ENCODE measurements at regions not wholly inside any gene's neighbourhood (a gene's known extent, or its start where the extent isn't known, plus 50 kb on each side); places are given as distances from the start of the nearest gene placed in this dataset.

DNA sequence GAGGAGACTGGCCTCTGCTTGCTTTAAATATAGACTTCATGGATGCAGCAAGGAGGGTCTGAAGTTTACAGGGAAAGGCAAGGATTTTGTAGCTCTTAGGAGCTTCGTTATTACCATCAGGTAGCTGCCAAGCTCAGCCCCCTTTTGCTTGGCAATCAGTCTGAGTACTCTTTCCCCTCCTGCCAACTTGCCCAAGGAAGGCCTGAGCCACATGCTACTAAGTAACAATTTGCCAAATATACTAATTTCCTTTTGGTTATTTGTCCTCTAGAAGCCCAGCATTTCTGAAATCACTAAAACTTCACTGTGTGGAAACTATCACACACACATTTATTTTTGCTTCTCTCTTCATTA is 85.5 kb upstream of the ITPRID2 start:
- 0% methylated on average over 1 of the region's 1 CpG for WGBS (ENCODE audit: insufficient coverage, insufficient replicate concordance, low lambda C conversion rate, missing lambda C conversion rate)
- no peaks in the 10 kb centered on the region for H3K79me2 ChIP-seq (ENCODE audit: control insufficient read depth, insufficient read depth, low read length)
- no peaks in the 10 kb centered on the region for H3K36me3 ChIP-seq (ENCODE audit: control insufficient read depth in 2 of 2, insufficient read depth in 2 of 2, low read length in 1 of 2)
- in situ Hi-C loops (cut with MboI) (no loop called here), intact Hi-C loops (cut with micrococcal nuclease; ENCODE audit: unreplicated experiment) (no loop called here)
- DNase-seq (ENCODE audit: low read depth, low spot score) (no peak), ATAC-seq (no peak), FAIRE-seq (no peak)
- ChIA-PET SMC1A (ENCODE audit: uncharacterized antibody, unreplicated experiment) (no interaction called here), CTCF (interaction anchor here (1.0 to 1.2 kb wide), 2 partner anchors 12 to 40 kb away, joined by 3 read pairs; no protein-coding TSS in a partner anchor), POLR2A (no interaction called here), RAD21 (ENCODE audit: unreplicated experiment) (no interaction called here)
- H3K4me1 ChIP-seq (ENCODE audit: control insufficient read depth, insufficient read depth, low read length) = no peaks in the 10 kb centered on the region
- no peak overlapping the region for H3K9ac ChIP-seq (ENCODE audit: control insufficient read depth, insufficient read depth, low read length)
- BruUV-seq (replicated peaks) = no TSS peak
- H2AFZ ChIP-seq (ENCODE audit: control insufficient read depth, low read depth, low read length) = no peak overlapping the region
- H3K4me3 ChIP-seq = no peak overlapping the region
- TF ChIP-seq IKZF1 (conservative IDR thresholded peaks at IDR 0.05) = no peak
- H3K9me3 ChIP-seq (replicated peaks; ENCODE audit: control insufficient read depth, insufficient read depth, low read length) = no peaks in the 10 kb centered on the region
- no peaks in the 10 kb centered on the region for H4K20me1 ChIP-seq (ENCODE audit: control insufficient read depth, insufficient read depth)
- no peak overlapping the region for H3K4me2 ChIP-seq (ENCODE audit: control insufficient read depth, insufficient read depth)
- H3K27ac ChIP-seq (ENCODE audit: control insufficient read depth, insufficient read depth) = no peak overlapping the region
- no peaks in the 10 kb centered on the region; a peak in 1 of 4 replicates for H3K27me3 ChIP-seq (replicated peaks in 1 of 2; ENCODE audit: control insufficient read depth in 2 of 2, insufficient read depth in 2 of 2, low read length in 1 of 2)

DNA sequence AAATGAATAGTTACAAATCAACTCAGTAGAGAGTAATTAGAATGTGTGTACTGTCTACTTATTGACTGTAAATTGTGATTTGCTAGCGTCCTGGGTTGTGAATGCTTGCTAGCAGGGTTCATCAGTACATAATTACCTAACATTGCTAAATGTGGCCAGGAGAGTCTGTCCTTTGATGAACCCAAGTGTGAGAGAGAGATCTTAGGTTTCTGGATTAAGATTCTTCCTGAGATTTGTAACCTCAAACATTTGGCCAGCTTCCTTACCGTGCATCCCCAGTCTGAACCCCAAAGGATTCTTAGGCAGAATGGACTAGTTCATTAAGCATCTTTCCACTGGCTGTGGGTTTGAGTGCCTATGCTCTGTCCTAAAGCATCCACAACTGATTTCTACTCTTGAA is 84.0 kb upstream of the ITPRID2 start:
- H3K4me2 ChIP-seq (ENCODE audit: control insufficient read depth, insufficient read depth) = no peak overlapping the region
- TF ChIP-seq, protein P1, sequence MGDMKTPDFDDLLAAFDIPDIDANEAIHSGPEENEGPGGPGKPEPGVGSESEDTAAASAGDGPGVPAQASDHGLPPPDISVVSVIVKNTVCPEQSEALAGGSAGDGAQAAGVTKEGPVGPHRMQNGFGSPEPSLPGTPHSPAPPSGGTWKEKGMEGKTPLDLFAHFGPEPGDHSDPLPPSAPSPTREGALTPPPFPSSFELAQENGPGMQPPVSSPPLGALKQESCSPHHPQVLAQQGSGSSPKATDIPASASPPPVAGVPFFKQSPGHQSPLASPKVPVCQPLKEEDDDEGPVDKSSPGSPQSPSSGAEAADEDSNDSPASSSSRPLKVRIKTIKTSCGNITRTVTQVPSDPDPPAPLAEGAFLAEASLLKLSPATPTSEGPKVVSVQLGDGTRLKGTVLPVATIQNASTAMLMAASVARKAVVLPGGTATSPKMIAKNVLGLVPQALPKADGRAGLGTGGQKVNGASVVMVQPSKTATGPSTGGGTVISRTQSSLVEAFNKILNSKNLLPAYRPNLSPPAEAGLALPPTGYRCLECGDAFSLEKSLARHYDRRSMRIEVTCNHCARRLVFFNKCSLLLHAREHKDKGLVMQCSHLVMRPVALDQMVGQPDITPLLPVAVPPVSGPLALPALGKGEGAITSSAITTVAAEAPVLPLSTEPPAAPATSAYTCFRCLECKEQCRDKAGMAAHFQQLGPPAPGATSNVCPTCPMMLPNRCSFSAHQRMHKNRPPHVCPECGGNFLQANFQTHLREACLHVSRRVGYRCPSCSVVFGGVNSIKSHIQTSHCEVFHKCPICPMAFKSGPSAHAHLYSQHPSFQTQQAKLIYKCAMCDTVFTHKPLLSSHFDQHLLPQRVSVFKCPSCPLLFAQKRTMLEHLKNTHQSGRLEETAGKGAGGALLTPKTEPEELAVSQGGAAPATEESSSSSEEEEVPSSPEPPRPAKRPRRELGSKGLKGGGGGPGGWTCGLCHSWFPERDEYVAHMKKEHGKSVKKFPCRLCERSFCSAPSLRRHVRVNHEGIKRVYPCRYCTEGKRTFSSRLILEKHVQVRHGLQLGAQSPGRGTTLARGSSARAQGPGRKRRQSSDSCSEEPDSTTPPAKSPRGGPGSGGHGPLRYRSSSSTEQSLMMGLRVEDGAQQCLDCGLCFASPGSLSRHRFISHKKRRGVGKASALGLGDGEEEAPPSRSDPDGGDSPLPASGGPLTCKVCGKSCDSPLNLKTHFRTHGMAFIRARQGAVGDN (IDR thresholded peaks at IDR 0.05) = no peak
- TF ChIP-seq ASH2L (IDR thresholded peaks at IDR 0.05; ENCODE audit: borderline replicate concordance, low read depth) = no peak
- TF ChIP-seq TCF12 (IDR thresholded peaks at IDR 0.05; ENCODE audit: low read depth, low read length) = no peak
- no peak for TF ChIP-seq NRF1 (conservative IDR thresholded peaks at IDR 0.05; ENCODE audit: low read depth, low read length)
- TF ChIP-seq, protein P2, sequence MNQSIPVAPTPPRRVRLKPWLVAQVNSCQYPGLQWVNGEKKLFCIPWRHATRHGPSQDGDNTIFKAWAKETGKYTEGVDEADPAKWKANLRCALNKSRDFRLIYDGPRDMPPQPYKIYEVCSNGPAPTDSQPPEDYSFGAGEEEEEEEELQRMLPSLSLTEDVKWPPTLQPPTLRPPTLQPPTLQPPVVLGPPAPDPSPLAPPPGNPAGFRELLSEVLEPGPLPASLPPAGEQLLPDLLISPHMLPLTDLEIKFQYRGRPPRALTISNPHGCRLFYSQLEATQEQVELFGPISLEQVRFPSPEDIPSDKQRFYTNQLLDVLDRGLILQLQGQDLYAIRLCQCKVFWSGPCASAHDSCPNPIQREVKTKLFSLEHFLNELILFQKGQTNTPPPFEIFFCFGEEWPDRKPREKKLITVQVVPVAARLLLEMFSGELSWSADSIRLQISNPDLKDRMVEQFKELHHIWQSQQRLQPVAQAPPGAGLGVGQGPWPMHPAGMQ (IDR thresholded peaks at IDR 0.05; ENCODE audit: borderline replicate concordance) = no peak
- no peak for TF ChIP-seq BACH1 (IDR thresholded peaks at IDR 0.05; ENCODE audit: borderline replicate concordance)
- no peak for TF ChIP-seq POLR2AphosphoS5 (IDR thresholded peaks at IDR 0.05; ENCODE audit: low read length)
- TF ChIP-seq IKZF1 (conservative IDR thresholded peaks at IDR 0.05) = no peak
- TF ChIP-seq NBN (IDR thresholded peaks at IDR 0.05) = no peak
- TF ChIP-seq EP300 (IDR thresholded peaks at IDR 0.05; ENCODE audit: borderline replicate concordance in 1 of 2, control insufficient read depth in 1 of 2, low read depth in 2 of 2, low read length in 2 of 2) = no peak
- no peak for TF ChIP-seq PML (IDR thresholded peaks at IDR 0.05; ENCODE audit: low read length)

More for the DNA sequence above, 84.0 kb upstream of the ITPRID2 start:
- H3K36me3 ChIP-seq (ENCODE audit: control insufficient read depth in 2 of 2, insufficient read depth in 2 of 2, low read length in 1 of 2) = no peaks in the 10 kb centered on the region
- no peak overlapping the region for H3K4me3 ChIP-seq
- 60% methylated on average over 2 of the region's 2 CpGs for WGBS (ENCODE audit: insufficient coverage, insufficient replicate concordance, low lambda C conversion rate, missing lambda C conversion rate)
- SMC1A ChIA-PET (ENCODE audit: uncharacterized antibody, unreplicated experiment) = interaction anchor here (1.8 kb wide), 1 partner anchor 14 kb away, joined by 4 read pairs; no protein-coding TSS in a partner anchor
- H3K9ac ChIP-seq (ENCODE audit: control insufficient read depth, insufficient read depth, low read length) = no peak overlapping the region
- no peak overlapping the region for H2AFZ ChIP-seq (ENCODE audit: control insufficient read depth, low read depth, low read length)
- RAD21 ChIA-PET (ENCODE audit: unreplicated experiment) = no interaction called here
- BruUV-seq (replicated peaks) = no TSS peak
- intact Hi-C loops (cut with micrococcal nuclease; ENCODE audit: unreplicated experiment) (no loop called here), in situ Hi-C loops (cut with MboI) (no loop called here)
- H3K79me2 ChIP-seq (ENCODE audit: control insufficient read depth, insufficient read depth, low read length) = no peaks in the 10 kb centered on the region
- no peak overlapping the region for H3K27ac ChIP-seq (ENCODE audit: control insufficient read depth, insufficient read depth)
- H3K4me1 ChIP-seq (ENCODE audit: control insufficient read depth, insufficient read depth, low read length) = no peaks in the 10 kb centered on the region
- DNase-seq (ENCODE audit: low read depth, low spot score) (no peak), FAIRE-seq (no peak), ATAC-seq (no peak)
- H3K9me3 ChIP-seq (replicated peaks; ENCODE audit: control insufficient read depth, insufficient read depth, low read length) = no peaks in the 10 kb centered on the region
- POLR2A ChIA-PET = interaction anchor here (1.5 kb wide), 1 partner anchor 11 kb away, joined by 4 read pairs; no protein-coding TSS in a partner anchor
- CTCF ChIA-PET = no interaction called here
- H4K20me1 ChIP-seq (ENCODE audit: control insufficient read depth, insufficient read depth) = no peaks in the 10 kb centered on the region
- no peaks in the 10 kb centered on the region; a peak in 1 of 4 replicates for H3K27me3 ChIP-seq (replicated peaks in 1 of 2; ENCODE audit: control insufficient read depth in 2 of 2, insufficient read depth in 2 of 2, low read length in 1 of 2)

Measured in GM12878 (cell line).